Mucosa of stomach (tissue), 1 donor: ENCODE measurements at regions not wholly inside any gene's neighbourhood (a gene's known extent, or its start where the extent isn't known, plus 50 kb on each side); places are given as distances from the start of the nearest gene placed in this dataset.

Source experiments
- H3K27me3 ChIP-seq: one replicate; pipeline ENCODE4 v1.7.0; 2013; ENCODE audit warnings: mild to moderate bottlenecking, low read length; ENCODE audit not compliant: control insufficient read depth, insufficient read depth
- H3K36me3 ChIP-seq: one replicate; pipeline ENCODE4 v1.7.0; 2013; ENCODE audit warnings: low read length; ENCODE audit not compliant: control insufficient read depth, insufficient read depth
- H3K4me1 ChIP-seq: one replicate; pipeline ENCODE4 v1.7.0; 2013; ENCODE audit warnings: mild to moderate bottlenecking, low read length; ENCODE audit not compliant: control insufficient read depth, insufficient read depth
- H3K4me3 ChIP-seq: one replicate; pipeline ENCODE4 v1.7.0; 2013; ENCODE audit warnings: low read length
- H3K9ac ChIP-seq: one replicate; pipeline ENCODE4 v1.7.0; 2013; ENCODE audit warnings: mild to moderate bottlenecking, low read length, moderate library complexity
- H3K9me3 ChIP-seq: one replicate; pipeline ENCODE4 v1.7.0; 2013; ENCODE audit warnings: mild to moderate bottlenecking, low read length, moderate library complexity; ENCODE audit not compliant: control insufficient read depth
- donor health status: Pancreatic carcinoma.

DNA sequence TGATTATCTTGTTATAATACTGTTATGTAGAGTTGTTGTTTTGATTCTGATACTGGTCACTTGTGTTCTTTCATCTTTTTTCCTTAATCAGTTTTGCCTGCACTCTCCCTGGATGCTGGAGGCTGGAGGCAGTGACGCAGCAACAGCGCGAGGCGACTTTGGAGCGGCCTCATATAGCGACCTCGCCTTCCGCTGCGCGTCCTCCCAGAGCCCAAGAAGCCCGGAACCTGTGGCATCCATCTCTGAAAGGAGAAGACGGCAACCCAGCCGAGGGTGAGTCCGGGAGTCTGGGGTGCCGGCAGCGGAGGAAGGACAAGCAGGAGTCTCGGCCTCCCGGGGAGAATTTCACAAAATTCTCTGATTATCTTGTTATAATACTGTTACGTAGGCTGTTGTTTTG, 161.2 kb downstream of the ZNF33B start:
- Histone ChIP-seq H3K36me3 (no peaks in the 10 kb centered on the region), H3K4me3 (no peak overlapping the region), H3K4me1 (no peaks in the 10 kb centered on the region), H3K9me3 (no peaks in the 10 kb centered on the region), H3K9ac (no peak overlapping the region), H3K27me3 (peaks cover 3% of the 10 kb centered on the region)

DNA sequence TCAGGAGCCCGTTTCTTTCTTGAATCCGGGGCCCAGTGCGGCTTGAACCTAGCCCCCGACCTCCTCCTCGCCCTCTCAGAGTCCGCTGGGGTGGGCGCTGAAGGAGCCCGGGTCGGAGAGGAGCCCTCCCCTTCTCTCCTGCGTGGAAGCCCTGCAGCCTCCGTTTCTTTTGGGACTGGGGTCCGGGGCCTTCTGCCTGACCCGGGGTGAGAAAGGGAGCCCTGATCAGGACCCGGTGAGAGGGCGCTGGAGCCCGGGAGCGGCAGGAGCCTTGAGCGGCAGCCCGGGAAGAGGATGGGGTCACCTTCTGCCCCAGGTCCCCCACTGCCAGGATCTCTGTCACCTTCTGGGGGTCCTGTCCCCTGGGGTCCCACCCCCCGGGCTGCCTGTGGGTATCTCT, 162.3 kb downstream of the ZNF33B start:
- no peaks in the 10 kb centered on the region for H3K36me3 ChIP-seq
- peaks cover 3% of the 10 kb centered on the region for H3K27me3 ChIP-seq
- H3K4me1 ChIP-seq: no peaks in the 10 kb centered on the region
- H3K9ac ChIP-seq: no peak overlapping the region
- H3K4me3 ChIP-seq: no peak overlapping the region
- no peaks in the 10 kb centered on the region for H3K9me3 ChIP-seq

DNA sequence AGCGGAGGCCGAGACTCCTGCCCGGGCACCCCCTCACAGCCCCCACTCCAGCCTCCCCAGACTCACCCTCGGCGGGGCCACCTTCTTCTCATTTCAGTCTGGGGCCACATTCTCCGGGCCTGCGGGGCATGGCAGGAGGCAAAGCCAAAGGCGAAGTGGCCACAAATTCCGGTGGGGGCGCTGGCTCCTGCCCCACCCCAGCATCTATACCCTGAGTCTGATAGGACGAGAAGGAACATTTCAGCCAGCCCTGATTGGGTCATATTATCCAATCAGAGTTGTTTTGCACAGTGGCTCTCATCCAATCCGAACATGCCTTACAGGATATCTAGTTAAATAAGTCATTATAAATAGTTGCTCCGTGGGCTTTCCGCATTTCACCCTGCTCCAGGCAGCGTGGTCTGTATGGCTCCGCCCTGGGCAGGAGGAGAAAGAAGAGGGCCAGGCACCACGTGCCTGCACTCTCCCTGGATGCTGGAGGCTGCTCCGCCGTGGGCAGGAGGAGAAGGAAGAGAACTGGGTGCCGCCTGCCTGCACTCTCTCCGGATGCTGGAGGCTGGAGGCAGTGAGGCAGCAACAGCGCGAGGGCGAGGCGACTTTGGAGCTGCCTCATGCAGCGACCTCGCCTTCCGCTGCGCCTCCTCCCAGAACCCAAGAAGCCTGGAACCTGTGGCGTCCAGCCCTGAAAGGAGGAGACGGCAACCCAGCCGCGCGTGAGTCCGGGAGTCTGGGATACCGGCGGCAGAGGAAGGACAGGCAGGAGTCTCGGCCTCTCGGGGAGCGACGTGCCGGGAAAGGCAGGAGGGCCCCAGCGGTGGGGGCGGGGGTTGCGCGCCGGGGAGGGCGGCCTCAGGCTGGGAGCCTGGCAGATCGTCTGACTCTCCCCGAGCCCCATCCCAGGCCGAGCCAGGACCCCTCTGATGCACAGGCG, 162.9 kb downstream of the ZNF33B start:
- no peaks in the 10 kb centered on the region for H3K9me3 ChIP-seq
- H3K27me3 ChIP-seq: peaks cover 3% of the 10 kb centered on the region
- H3K4me3 ChIP-seq: no peak overlapping the region
- no peaks in the 10 kb centered on the region for H3K4me1 ChIP-seq
- no peaks in the 10 kb centered on the region for H3K36me3 ChIP-seq
- H3K9ac ChIP-seq: no peak overlapping the region

DNA sequence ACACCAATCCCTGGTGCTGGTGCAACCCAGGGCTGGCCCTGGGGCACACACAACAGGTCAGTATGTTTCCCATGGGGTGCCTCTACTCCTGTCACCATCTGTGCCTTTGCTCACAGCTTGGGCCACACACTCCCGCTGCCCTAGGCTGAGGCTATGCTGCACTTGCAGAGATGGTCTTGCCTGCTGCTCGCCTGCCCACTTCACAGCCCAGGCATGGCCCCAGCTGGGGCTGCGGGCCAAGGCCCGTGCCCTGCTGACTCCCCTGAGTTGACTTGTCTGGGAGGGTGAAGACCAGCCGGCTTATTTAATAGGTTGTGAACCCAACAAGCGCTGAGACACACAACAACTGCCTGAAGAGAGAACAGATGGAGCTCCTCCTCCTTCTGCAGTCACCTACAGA, 184.1 kb downstream of the ZNF33B start:
- Histone ChIP-seq H3K27me3 (no peaks in the 10 kb centered on the region), H3K4me3 (no peak overlapping the region), H3K9ac (no peak overlapping the region), H3K9me3 (no peaks in the 10 kb centered on the region), H3K36me3 (no peaks in the 10 kb centered on the region), H3K4me1 (no peaks in the 10 kb centered on the region)

DNA sequence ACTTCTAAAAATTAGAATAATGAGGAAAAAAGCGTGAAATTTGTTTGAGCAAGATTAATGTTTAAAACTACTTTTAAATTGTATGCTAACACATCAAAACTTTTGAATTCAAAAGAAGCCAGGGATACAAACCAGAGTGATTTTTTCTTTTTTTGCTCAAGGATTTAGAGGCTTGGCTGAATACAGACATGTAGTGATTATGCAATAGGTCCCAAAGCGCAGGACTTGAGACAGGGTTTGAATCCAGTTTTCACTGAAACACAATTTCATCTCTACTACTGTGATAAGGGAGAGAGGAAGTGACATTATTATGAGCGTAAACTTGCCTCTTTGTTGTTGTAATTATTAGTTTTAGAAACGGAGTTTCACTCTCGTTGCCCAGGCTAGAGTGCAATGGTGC, 207.3 kb downstream of the ZNF33B start:
- Histone ChIP-seq H3K36me3 (no peaks in the 10 kb centered on the region), H3K27me3 (no peaks in the 10 kb centered on the region), H3K9me3 (no peaks in the 10 kb centered on the region), H3K9ac (no peak overlapping the region), H3K4me1 (no peaks in the 10 kb centered on the region), H3K4me3 (no peak overlapping the region)

DNA sequence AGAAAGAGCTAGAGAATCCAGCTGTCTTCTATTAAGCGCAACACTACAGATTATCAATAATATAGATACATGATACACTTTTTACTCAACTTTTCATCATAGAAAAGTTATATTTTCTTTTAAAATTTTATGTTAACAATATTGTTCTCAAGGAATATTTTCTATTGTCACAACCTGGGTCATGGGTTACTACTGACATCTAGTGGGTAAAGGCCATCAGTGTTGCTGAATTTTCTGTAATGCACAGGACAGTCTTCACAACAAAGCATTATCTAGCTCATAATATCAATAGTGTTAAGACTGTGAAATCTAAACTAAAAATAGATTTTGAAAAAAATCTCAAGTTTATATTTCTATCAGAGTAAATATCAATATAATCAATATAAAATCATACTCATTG, 209.8 kb downstream of the ZNF33B start:
- H3K9me3 ChIP-seq: no peaks in the 10 kb centered on the region

DNA sequence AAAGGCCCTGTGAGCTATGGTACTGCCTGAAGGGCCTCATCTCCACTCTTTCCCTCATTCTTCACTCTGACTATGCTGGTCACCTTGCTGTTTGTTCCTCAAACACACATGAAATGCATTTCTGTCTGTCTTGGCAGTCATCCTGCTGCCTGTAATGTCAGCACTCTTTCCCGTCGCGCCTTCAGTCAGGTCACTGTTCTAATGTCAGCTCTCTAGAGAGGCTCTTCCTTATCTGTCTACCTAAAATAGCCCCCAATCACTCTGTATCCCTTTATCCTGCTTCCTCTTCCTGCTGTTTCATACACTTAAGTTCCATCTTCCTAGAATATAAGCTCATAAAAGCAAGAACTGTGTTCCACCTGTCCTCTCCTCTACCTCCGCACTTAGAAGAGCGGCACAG, 215.5 kb downstream of the ZNF33B start:
- H3K9me3 ChIP-seq: no peaks in the 10 kb centered on the region
- no peaks in the 10 kb centered on the region for H3K27me3 ChIP-seq
- H3K9ac ChIP-seq: no peak overlapping the region
- no peaks in the 10 kb centered on the region for H3K36me3 ChIP-seq
- no peak overlapping the region for H3K4me3 ChIP-seq
- H3K4me1 ChIP-seq: no peaks in the 10 kb centered on the region

More for the DNA sequence above, 209.8 kb downstream of the ZNF33B start:
- Histone ChIP-seq H3K27me3 (no peaks in the 10 kb centered on the region), H3K9ac (no peak overlapping the region), H3K4me1 (no peaks in the 10 kb centered on the region), H3K4me3 (no peak overlapping the region), H3K36me3 (no peaks in the 10 kb centered on the region)

DNA sequence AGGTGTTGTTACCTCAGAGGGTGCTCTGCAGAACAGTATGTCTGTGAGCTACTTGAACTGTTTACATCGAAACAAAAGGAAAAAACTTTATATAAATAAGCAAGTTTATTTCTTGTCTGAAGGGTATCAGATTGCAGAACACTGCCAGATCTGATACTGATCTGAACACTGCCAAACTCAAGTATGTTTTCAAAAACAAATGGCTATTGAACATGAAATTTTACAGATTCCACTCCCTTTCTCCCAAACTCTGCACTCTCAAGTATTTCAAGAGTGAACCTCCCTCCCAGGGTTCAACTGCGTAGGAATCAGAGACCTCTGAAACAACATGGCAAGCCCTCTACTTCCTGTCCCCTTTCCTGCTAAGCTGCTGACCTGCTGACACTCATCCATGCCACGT, 216.6 kb downstream of the ZNF33B start:
- H3K4me3 ChIP-seq: no peak overlapping the region
- H3K27me3 ChIP-seq: no peaks in the 10 kb centered on the region
- H3K9me3 ChIP-seq: no peaks in the 10 kb centered on the region
- no peak overlapping the region for H3K9ac ChIP-seq
- no peaks in the 10 kb centered on the region for H3K36me3 ChIP-seq
- H3K4me1 ChIP-seq: no peaks in the 10 kb centered on the region

DNA sequence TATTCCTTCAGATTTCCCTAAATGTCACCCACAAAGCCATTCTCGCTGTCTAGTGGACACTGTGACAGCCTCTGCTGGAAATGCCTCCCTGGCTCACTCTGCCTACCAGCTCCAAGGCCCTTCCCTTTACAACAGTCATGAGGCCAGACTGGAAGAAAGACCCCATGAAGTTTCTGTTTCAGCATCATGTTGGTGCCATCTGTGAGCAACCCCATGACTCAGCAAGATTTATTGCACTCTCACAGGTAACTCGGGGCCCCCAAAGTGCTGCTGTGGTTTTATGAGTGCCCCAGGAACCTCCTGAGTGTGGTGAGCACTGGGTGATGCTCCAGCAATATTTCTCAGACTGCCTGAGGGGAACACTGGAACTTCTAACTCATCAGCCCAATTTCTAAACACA, 218.6 kb downstream of the ZNF33B start:
- Histone ChIP-seq H3K9ac (no peak overlapping the region), H3K27me3 (no peaks in the 10 kb centered on the region), H3K4me3 (no peak overlapping the region), H3K36me3 (no peaks in the 10 kb centered on the region), H3K4me1 (no peaks in the 10 kb centered on the region), H3K9me3 (no peaks in the 10 kb centered on the region)

DNA sequence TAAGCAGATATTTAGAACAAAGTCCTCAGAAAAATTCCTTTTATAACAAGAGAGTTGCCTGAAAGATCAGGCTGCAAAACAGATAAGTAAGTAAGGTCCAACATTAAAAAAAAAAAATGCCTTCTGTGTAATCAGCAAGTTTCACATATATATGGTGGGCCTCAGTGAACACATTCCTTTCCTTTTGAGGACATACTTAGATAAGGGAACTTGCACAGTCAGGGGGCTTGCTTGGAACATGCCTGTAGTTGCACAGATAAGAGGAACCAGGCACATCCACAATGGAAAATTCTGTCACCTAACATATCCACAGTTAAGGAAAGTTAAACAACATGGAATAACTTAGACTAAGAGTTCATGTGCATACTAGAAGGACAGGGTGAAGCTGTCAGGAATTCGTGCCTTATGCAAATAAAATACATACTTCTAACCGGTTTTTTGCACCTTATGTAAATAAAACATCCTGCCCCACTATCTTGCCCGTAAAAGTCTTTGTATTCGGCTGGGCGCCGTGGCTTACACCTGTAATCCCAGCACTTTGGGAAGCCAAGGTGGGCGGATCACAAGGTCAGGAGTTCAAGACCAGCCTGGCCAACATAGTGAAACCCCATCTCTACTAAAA, 257.3 kb downstream of the ZNF33B start:
- H3K36me3 ChIP-seq: no peaks in the 10 kb centered on the region
- H3K27me3 ChIP-seq: no peaks in the 10 kb centered on the region
- H3K4me3 ChIP-seq: no peak overlapping the region
- H3K4me1 ChIP-seq: no peaks in the 10 kb centered on the region
- H3K9me3 ChIP-seq: no peaks in the 10 kb centered on the region
- H3K9ac ChIP-seq: no peak overlapping the region

DNA sequence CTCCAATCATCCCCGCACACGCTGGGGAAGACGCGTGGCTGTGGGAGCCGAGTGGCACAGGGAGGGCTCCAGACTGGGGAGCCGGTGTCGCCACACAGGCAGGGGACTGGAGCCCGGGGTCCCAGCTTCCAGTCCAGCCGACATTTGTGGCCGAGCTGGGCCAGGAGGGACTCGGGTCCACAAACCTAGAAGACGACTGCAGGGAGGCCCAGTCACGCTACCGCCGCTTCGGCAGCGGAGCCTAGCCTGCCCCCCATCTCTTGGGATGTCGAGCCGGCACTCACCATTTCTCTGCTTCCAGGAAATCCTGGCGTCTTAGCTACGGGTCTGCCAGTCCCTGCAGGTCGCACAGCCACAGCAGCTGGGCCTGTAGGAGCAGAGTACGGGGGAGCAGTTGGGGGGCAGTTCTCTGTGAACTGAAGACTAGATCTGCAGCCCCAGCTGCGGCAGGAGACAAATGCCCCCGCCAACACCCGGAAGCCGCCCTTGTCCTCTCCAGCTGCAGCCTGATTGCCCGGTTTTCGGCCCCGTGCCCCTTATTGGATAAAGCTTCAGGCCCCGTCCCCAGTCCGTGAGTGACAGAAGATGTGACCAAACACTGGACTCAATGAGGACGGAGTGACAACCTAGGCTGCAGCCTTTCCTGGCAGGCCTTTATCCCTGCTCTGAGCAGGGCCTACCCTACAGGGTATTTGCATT, 270.7 kb downstream of the ZNF33B start:
- Histone ChIP-seq H3K4me1 (no peaks in the 10 kb centered on the region), H3K4me3 (peak overlapping the region; percentile 50), H3K36me3 (no peaks in the 10 kb centered on the region), H3K9ac (peak overlapping the region; percentile 53), H3K9me3 (no peaks in the 10 kb centered on the region), H3K27me3 (no peaks in the 10 kb centered on the region)

DNA sequence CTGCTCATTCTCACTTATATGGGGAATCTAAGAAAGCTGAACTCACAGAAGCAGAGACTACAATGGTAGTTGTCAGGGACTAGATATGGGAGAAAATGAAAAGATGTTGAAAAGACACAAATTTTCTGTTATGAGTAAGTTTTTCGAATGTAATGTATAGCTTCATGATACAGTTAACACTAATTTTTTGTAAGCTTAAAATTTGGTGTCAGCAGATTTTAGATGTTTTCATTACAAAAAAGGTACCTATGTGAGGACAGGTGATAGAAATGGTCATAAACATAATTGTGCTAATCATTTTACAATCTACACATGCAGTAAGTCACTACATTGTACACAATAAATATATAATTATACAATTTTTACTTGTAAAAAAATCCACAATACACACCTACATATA, 286.6 kb downstream of the ZNF33B start:
- Histone ChIP-seq H3K27me3 (no peaks in the 10 kb centered on the region), H3K4me3 (no peak overlapping the region), H3K9me3 (no peaks in the 10 kb centered on the region), H3K4me1 (no peaks in the 10 kb centered on the region), H3K36me3 (no peaks in the 10 kb centered on the region), H3K9ac (no peak overlapping the region)
